CD14-positive monocyte (primary cell): ENCODE measurements at regions not wholly inside any gene's neighbourhood (a gene's known extent, or its start where the extent isn't known, plus 50 kb on each side); places are given as distances from the start of the nearest gene placed in this dataset.

Source experiments
- DNase-seq, 3 donors: peaks; one replicate each; pipeline ENCODE4 v3.0.0-alpha.2; 2011 to 2022
- H2AFZ ChIP-seq: 2 replicates; pipeline ENCODE4 v1.6.0; 2012; ENCODE audit warnings: mild to moderate bottlenecking, low read depth, low read length, inconsistent platforms; ENCODE audit not compliant: insufficient read depth, poor library complexity, severe bottlenecking
- H3K27ac ChIP-seq, 2 donors: 1 replicate in 1 of 2; 2 replicates in 1 of 2; pipeline ENCODE4 v1.5.1; 2012 to 2013; ENCODE audit warnings: low read length in 2 of 2, control low read depth in 1 of 2, inconsistent platforms in 1 of 2, low read depth in 1 of 2, mild to moderate bottlenecking in 1 of 2
- H3K27me3 ChIP-seq, 2 donors: one replicate each; pipeline versions ENCODE4 v1.6.0 to v1.6.1; 2011 to 2013; ENCODE audit warnings: low read length in 2 of 2; ENCODE audit not compliant: control insufficient read depth in 2 of 2, insufficient read depth in 2 of 2
- H3K36me3 ChIP-seq, 2 donors: replicated peaks in 1 of 2; 1 replicate in 1 of 2; 2 replicates in 1 of 2; pipeline versions ENCODE4 v1.5.1 to v1.6.1; 2012 to 2013; ENCODE audit warnings: low read length in 2 of 2, control low read depth in 1 of 2, inconsistent platforms in 1 of 2, mild to moderate bottlenecking in 1 of 2; ENCODE audit not compliant: insufficient read depth in 2 of 2, control insufficient read depth in 1 of 2
- H3K4me1 ChIP-seq, 2 donors: 1 replicate in 1 of 2; 2 replicates in 1 of 2; pipeline versions ENCODE4 v1.5.1 to v1.6.1; 2012 to 2013; ENCODE audit warnings: low read length in 2 of 2, control low read depth in 1 of 2, inconsistent platforms in 1 of 2, mild to moderate bottlenecking in 1 of 2, moderate library complexity in 1 of 2; ENCODE audit not compliant: insufficient read depth in 2 of 2, control insufficient read depth in 1 of 2
- H3K4me2 ChIP-seq: replicated peaks from 2 replicates; pipeline ENCODE3; 2012; ENCODE audit warnings: low read length, moderate library complexity, mild to moderate bottlenecking; ENCODE audit not compliant: poor library complexity, severe bottlenecking; ENCODE audit errors: extremely low read depth
- H3K4me3 ChIP-seq, 3 experiments: fragments of 200-600 bp in 1 of 3; sonication (generic) in 1 of 3; replicated peaks in 1 of 3; 1 replicate in 2 of 3; 2 replicates in 1 of 3; pipeline ENCODE4 v1.5.1; 2011 to 2013; ENCODE audit warnings: low read length in 3 of 3, mild to moderate bottlenecking in 3 of 3, control low read depth in 2 of 3, low read depth in 2 of 3, inconsistent platforms in 1 of 3, moderate library complexity in 1 of 3
- H3K79me2 ChIP-seq: 2 replicates; pipeline ENCODE4 v1.6.0; 2012; ENCODE audit warnings: mild to moderate bottlenecking, control low read depth, inconsistent platforms, low read length, moderate library complexity; ENCODE audit not compliant: insufficient read depth
- H3K9ac ChIP-seq: 2 replicates; pipeline ENCODE4 v1.6.0; 2017; ENCODE audit warnings: low read length, mild to moderate bottlenecking; ENCODE audit not compliant: insufficient read depth, poor library complexity, severe bottlenecking
- H3K9me3 ChIP-seq, 2 donors: replicated peaks in 1 of 2; 1 replicate in 1 of 2; 2 replicates in 1 of 2; pipeline versions ENCODE4 v1.5.1 to v1.6.1; 2012 to 2013; ENCODE audit warnings: low read length in 2 of 2, control low read depth in 1 of 2; ENCODE audit not compliant: control insufficient read depth in 1 of 2, insufficient read depth in 1 of 2
- H4K20me1 ChIP-seq: 2 replicates; pipeline ENCODE4 v1.6.0; 2012; ENCODE audit warnings: mild to moderate bottlenecking, low read length, control low read depth, moderate library complexity; ENCODE audit not compliant: insufficient read depth
- H3K27ac Mint-ChIP-seq, 7 donors: one replicate each; pipeline ENCODE4 v1.8.0; 2020; ENCODE audit warnings: mild to moderate bottlenecking in 7 of 7, mixed read lengths in 7 of 7, moderate library complexity in 6 of 7, inconsistent platforms in 2 of 7
- H3K27me3 Mint-ChIP-seq, 3 donors: one replicate each; pipeline ENCODE4 v1.8.0; 2021 to 2022; ENCODE audit warnings: low read depth in 3 of 3, mild to moderate bottlenecking in 3 of 3, mixed read lengths in 3 of 3, moderate library complexity in 3 of 3, inconsistent platforms in 1 of 3
- H3K36me3 Mint-ChIP-seq, 2 donors: one replicate each; pipeline ENCODE4 v1.8.0; 2020; ENCODE audit warnings: mixed read lengths in 2 of 2, inconsistent platforms in 1 of 2, mild to moderate bottlenecking in 1 of 2
- H3K4me1 Mint-ChIP-seq: one replicate; pipeline ENCODE4 v1.8.0; 2020; ENCODE audit warnings: mild to moderate bottlenecking, mixed read lengths
- H3K4me3 Mint-ChIP-seq, 2 donors: one replicate each; pipeline ENCODE4 v1.8.0; 2020; ENCODE audit warnings: mild to moderate bottlenecking in 2 of 2, mixed read lengths in 2 of 2, moderate library complexity in 1 of 2
- H3K9me3 Mint-ChIP-seq, 7 donors: one replicate each; pipeline ENCODE4 v1.8.0; 2020 to 2022; ENCODE audit warnings: mixed read lengths in 7 of 7, mild to moderate bottlenecking in 6 of 7, moderate library complexity in 6 of 7, inconsistent platforms in 2 of 7
- CTCF ChIP-seq: fragments of 200-600 bp; IDR thresholded peaks from one replicate; pipeline ENCODE4 v1.8.0; 2022; ENCODE audit warnings: antibody characterized with exemption, mild to moderate bottlenecking
- WGBS: methylation state at CpG from one replicate; pipeline ENCODE4 v1.1.5; 2013; ENCODE audit warnings: missing lambda C conversion rate; ENCODE audit not compliant: insufficient coverage; 5-methylcytosine and 5-hydroxymethylcytosine counted together
- intact Hi-C, 2 donors: fragments of 100-400 bp; cut with micrococcal nuclease; formaldehyde crosslinking; loops; one replicate each; pipeline versions ENCODE4 v1.15.0 to v1.15.1; 2023

GRCh38 chr10:23558361-23558799 is 119.5 kb downstream of the OTUD1 start:
- no peaks in the 10 kb centered on the region for H3K27me3 ChIP-seq
- peaks cover 7 to 14% of the 10 kb centered on the region in 2 donors for H3K4me1 ChIP-seq
- Mint-ChIP-seq H3K9me3 (peaks cover 5 to 12% (median 8%) of the 10 kb centered on the region in 7 donors), H3K4me1 (peaks cover 15% of the 10 kb centered on the region), H3K27ac (no peak overlapping the region), H3K27me3 (peaks cover 0 to 2% (median 0%) of the 10 kb centered on the region in 3 donors), H3K36me3 (no peaks in the 10 kb centered on the region), H3K4me3 (no peak overlapping the region)
- intact Hi-C loops = no loop called here
- DNase-seq = no peak
- H2AFZ ChIP-seq = no peak overlapping the region
- H3K9ac ChIP-seq = no peak overlapping the region
- no peak for TF ChIP-seq CTCF
- no peaks in the 10 kb centered on the region for H3K36me3 ChIP-seq
- no peak overlapping the region for H3K27ac ChIP-seq
- H4K20me1 ChIP-seq = no peaks in the 10 kb centered on the region
- H3K9me3 ChIP-seq = peaks cover 0 to 5% of the 10 kb centered on the region in 2 donors
- H3K4me2 ChIP-seq = no peak overlapping the region
- H3K4me3 ChIP-seq = no peak overlapping the region
- WGBS = 83% methylated on average over 2 of the region's 6 CpGs
- H3K79me2 ChIP-seq = no peaks in the 10 kb centered on the region

GRCh38 chr10:23568996-23569395 is 130.1 kb downstream of the OTUD1 start:
- H3K4me2 ChIP-seq = no peak overlapping the region
- H3K79me2 ChIP-seq = no peaks in the 10 kb centered on the region
- H3K27ac ChIP-seq = no peak overlapping the region
- no peaks in the 10 kb centered on the region for H3K36me3 ChIP-seq
- peaks cover 19 to 42% (median 27%) of the 10 kb centered on the region in 7 donors for H3K9me3 Mint-ChIP-seq
- H3K4me1 ChIP-seq = no peaks in the 10 kb centered on the region
- H3K4me3 Mint-ChIP-seq = no peak overlapping the region
- no peak overlapping the region for H3K27ac Mint-ChIP-seq
- H3K27me3 ChIP-seq = no peaks in the 10 kb centered on the region
- DNase-seq = no peak
- H4K20me1 ChIP-seq = no peaks in the 10 kb centered on the region
- H3K36me3 Mint-ChIP-seq = no peaks in the 10 kb centered on the region
- no CpG with 5 or more reads among the region's 3 CpGs for WGBS
- H3K4me3 ChIP-seq = no peak overlapping the region
- peaks cover 12 to 22% of the 10 kb centered on the region in 2 donors for H3K9me3 ChIP-seq
- no peak overlapping the region for H2AFZ ChIP-seq
- H3K4me1 Mint-ChIP-seq = no peaks in the 10 kb centered on the region
- intact Hi-C loops = no loop called here
- no peak for TF ChIP-seq CTCF
- H3K9ac ChIP-seq = no peak overlapping the region
- peaks cover 1 to 3% (median 2%) of the 10 kb centered on the region in 3 donors for H3K27me3 Mint-ChIP-seq
